K562 (cell line): ENCODE measurements at regions not wholly inside any gene's neighbourhood (a gene's known extent, or its start where the extent isn't known, plus 50 kb on each side); places are given as distances from the start of the nearest gene placed in this dataset.

Experiments
- CEBPB ChIP-seq: fragments of 450-650 bp; IDR thresholded peaks from 2 replicates; pipeline ENCODE4 v1.6.1; 2016; ENCODE audit warnings: missing genetic modification characterization, missing compliant biosample characterization
- DNMT1 ChIP-seq: fragments of 450-650 bp; IDR thresholded peaks from 2 replicates; pipeline ENCODE4 v1.6.1; 2016; ENCODE audit warnings: antibody characterized with exemption, mild to moderate bottlenecking
- EZH2 ChIP-seq: IDR thresholded peaks from 2 replicates; pipeline ENCODE4 v1.6.1; 2012; ENCODE audit warnings: low read depth, mild to moderate bottlenecking, inconsistent platforms, low read length, borderline replicate concordance
- FOXA1 ChIP-seq: fragments of 450-650 bp; IDR thresholded peaks from 2 replicates; pipeline ENCODE4 v1.6.1; 2016; ENCODE audit warnings: mild to moderate bottlenecking, borderline replicate concordance
- MEF2D ChIP-seq: conservative IDR thresholded peaks from 2 replicates; pipeline ENCODE4 v1.6.1; 2016; ENCODE audit warnings: low read depth, missing genetic modification characterization, missing compliant biosample characterization
- MLLT1 ChIP-seq, 2 experiments: fragments of 450-650 bp; IDR thresholded peaks; 2 replicates each; pipeline ENCODE4 v1.6.1; 2016
- MXI1 ChIP-seq: IDR thresholded peaks from 2 replicates; pipeline ENCODE4 v1.6.1; 2011; ENCODE audit warnings: low read depth, mild to moderate bottlenecking, improper control_type of control experiment, low read length
- SMAD2 ChIP-seq: fragments of 150-350 bp; IDR thresholded peaks from 2 replicates; pipeline ENCODE4 v1.6.1; 2014; ENCODE audit warnings: low read depth, mild to moderate bottlenecking, low read length
- ZNF12 ChIP-seq: sonication (generic); formaldehyde crosslinking; IDR thresholded peaks from 2 replicates; pipeline ENCODE4 v1.4.0; 2020; ENCODE audit warnings: mild to moderate bottlenecking, missing genetic modification reagents

GRCh38 chr1:98055457-98055856, 134.6 kb upstream of the DPYD start:
- TF ChIP-seq CEBPB (tag), result no peak
- TF ChIP-seq MEF2D (tag), result no peak
- no peak for TF ChIP-seq MXI1
- TF ChIP-seq DNMT1, result no peak
- TF ChIP-seq FOXA1, result no peak
- no peak for TF ChIP-seq MLLT1 (IDR thresholded peaks at IDR 0.05)
- TF ChIP-seq EZH2, result no peak
- TF ChIP-seq ZNF12 (CRISPR knock-in tag), result no peak
- TF ChIP-seq SMAD2, result no peak
